ENCODE measurements at regions not wholly inside any gene's neighbourhood (a gene's known extent, or its start where the extent isn't known, plus 50 kb on each side); places are given as distances from the start of the nearest gene placed in this dataset.

GRCh38 chr4:175394208-175394607 lies 417.9 kb downstream of the GPM6A start:
- H3K9me1 ChIP-seq (ENCODE audit: control insufficient read depth, insufficient read depth, low read length): no peaks in the 10 kb centered on the region
- no peak overlapping the region for H3K9ac ChIP-seq (ENCODE audit: insufficient read depth in 1 of 2, low read depth in 2 of 2, low read length in 2 of 2)
- H3K4me1 ChIP-seq (replicated peaks in 1 of 2; ENCODE audit: control insufficient read depth in 2 of 2, insufficient read depth in 2 of 2, low read length in 2 of 2): no peaks in the 10 kb centered on the region
- BruUV-seq (replicated peaks): no TSS peak
- no peak overlapping the region for H3K4me3 ChIP-seq
- no peaks in the 10 kb centered on the region for H4K20me1 ChIP-seq (replicated peaks; ENCODE audit: control insufficient read depth, insufficient read depth, low read length)
- no peak overlapping the region for H2AFZ ChIP-seq (ENCODE audit: low read depth, low read length)
- POLR2A ChIA-PET: no interaction called here
- H3K27me3 ChIP-seq (ENCODE audit: control insufficient read depth in 2 of 2, insufficient read depth in 2 of 2, low read length in 2 of 2): no peaks in the 10 kb centered on the region
- in situ Hi-C loops (cut with MboI) (no loop called here), intact Hi-C loops (cut with micrococcal nuclease) (no loop called here)
- H3K36me3 ChIP-seq (ENCODE audit: control insufficient read depth, insufficient read depth, low read length): no peaks in the 10 kb centered on the region
- FAIRE-seq (no peak), DNase-seq (ENCODE audit: extremely low read depth in 1 of 4, low spot score in 3 of 4) (no peak), ATAC-seq (no peak)
- no peak overlapping the region for H3K4me2 ChIP-seq (ENCODE audit: insufficient read depth, low read length)
- TF ChIP-seq PCBP1 (IDR thresholded peaks at IDR 0.05; ENCODE audit: low read depth, low read length, poor library complexity, severe bottlenecking) (no peak), MIER1 (IDR thresholded peaks at IDR 0.05; ENCODE audit: low read depth) (no peak)
- no peak overlapping the region for H3K27ac ChIP-seq (ENCODE audit: extremely low read depth, low read depth, low read length)
- no peaks in the 10 kb centered on the region for H3K9me3 ChIP-seq (replicated peaks; ENCODE audit: control insufficient read depth, insufficient read depth, low read depth, low read length)
- CTCF ChIA-PET (ENCODE audit: low intra/inter-chr PET ratio): no interaction called here
- no peaks in the 10 kb centered on the region for H3K79me2 ChIP-seq (ENCODE audit: control insufficient read depth, insufficient read depth, low read length)

DNA sequence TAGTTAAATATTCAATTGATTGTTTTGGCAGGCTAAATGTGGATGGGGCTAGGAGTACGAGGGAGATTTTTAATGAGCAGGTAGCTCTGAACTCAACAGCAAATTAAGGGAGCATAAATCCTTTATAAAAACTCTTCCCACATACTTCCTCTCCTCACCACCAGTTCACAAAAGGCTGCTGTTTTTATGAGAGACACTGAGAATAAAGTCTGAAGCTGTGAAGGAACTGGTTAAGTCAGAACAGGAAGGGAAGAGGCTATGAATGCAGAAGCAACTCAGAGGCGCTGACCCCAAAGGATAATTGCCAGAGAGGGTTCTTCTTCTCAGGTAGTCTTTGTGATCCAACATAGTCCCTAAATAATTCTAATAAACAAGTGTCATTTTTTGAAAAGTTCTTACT lies 406.1 kb downstream of the GPM6A start:
- CTCF ChIA-PET (ENCODE audit: low intra/inter-chr PET ratio): no interaction called here
- WGBS (ENCODE audit: insufficient coverage, low coverage, missing lambda C conversion rate): 0% methylated on average over 2 of the region's 2 CpGs
- Histone ChIP-seq H3K4me1 (replicated peaks in 1 of 2; ENCODE audit: control insufficient read depth in 2 of 2, insufficient read depth in 2 of 2, low read length in 2 of 2) (no peaks in the 10 kb centered on the region), H3K9me3 (replicated peaks; ENCODE audit: control insufficient read depth, insufficient read depth, low read depth, low read length) (no peaks in the 10 kb centered on the region), H3K79me2 (ENCODE audit: control insufficient read depth, insufficient read depth, low read length) (no peaks in the 10 kb centered on the region), H3K27me3 (ENCODE audit: control insufficient read depth in 2 of 2, insufficient read depth in 2 of 2, low read length in 2 of 2) (no peaks in the 10 kb centered on the region), H3K9me1 (ENCODE audit: control insufficient read depth, insufficient read depth, low read length) (no peaks in the 10 kb centered on the region), H3K4me3 (no peak overlapping the region), H3K4me2 (ENCODE audit: insufficient read depth, low read length) (no peak overlapping the region), H3K27ac (ENCODE audit: extremely low read depth, low read depth, low read length) (no peak overlapping the region), H3K36me3 (ENCODE audit: control insufficient read depth, insufficient read depth, low read length) (no peaks in the 10 kb centered on the region), H3K9ac (ENCODE audit: insufficient read depth in 1 of 2, low read depth in 2 of 2, low read length in 2 of 2) (no peak overlapping the region), H2AFZ (ENCODE audit: low read depth, low read length) (no peak overlapping the region), H4K20me1 (replicated peaks; ENCODE audit: control insufficient read depth, insufficient read depth, low read length) (no peaks in the 10 kb centered on the region)
- no peak for TF ChIP-seq ETV1 (tag; conservative IDR thresholded peaks at IDR 0.05; ENCODE audit: low read depth)
- TF ChIP-seq ZNF311 (CRISPR knock-in tag; IDR thresholded peaks at IDR 0.05): no peak
- TF ChIP-seq RBM34 (IDR thresholded peaks at IDR 0.05; ENCODE audit: borderline replicate concordance, insufficient read depth, low read length): no peak
- FAIRE-seq: no peak
- intact Hi-C loops (cut with micrococcal nuclease) (no loop called here), in situ Hi-C loops (cut with MboI) (no loop called here)
- POLR2A ChIA-PET: no interaction called here
- no peak for ATAC-seq
- BruUV-seq (replicated peaks): no TSS peak
- DNase-seq (ENCODE audit: extremely low read depth in 1 of 4, low spot score in 3 of 4): no peak

All from K562 (cell line).